ENCODE measurements at regions not wholly inside any gene's neighbourhood (a gene's known extent, or its start where the extent isn't known, plus 50 kb on each side); places are given as distances from the start of the nearest gene placed in this dataset.
"Not testable (repeated sequence)": the region's sequence is repeated elsewhere in the genome, so short reads cannot be mapped to it uniquely, and the experiment has no call there.

GRCh38 chr21:16426936-16427335 is 697.2 kb downstream of the USP25 start:
- no peak for DNase-seq (ENCODE audit: low read depth in 1 of 2, low spot score in 1 of 2)
- no peak for TF ChIP-seq JUND (IDR thresholded peaks at IDR 0.05; ENCODE audit: low read depth)
- in situ Hi-C loops (cut with HindIII; ENCODE audit: low pct_unique_long_range_greater_than_20kb, low sequenced_read_pairs) = no loop called here

GRCh38 chr21:16427587-16428087 is 697.9 kb downstream of the USP25 start:
- in situ Hi-C loops (cut with HindIII; ENCODE audit: low pct_unique_long_range_greater_than_20kb, low sequenced_read_pairs) = no loop called here
- DNase-seq (ENCODE audit: low read depth in 1 of 2, low spot score in 1 of 2) = peak in 1 of 2 experiments; percentile 40
- no peak for TF ChIP-seq JUND (IDR thresholded peaks at IDR 0.05; ENCODE audit: low read depth)

- in situ Hi-C loops (cut with HindIII; ENCODE audit: low pct_unique_long_range_greater_than_20kb, low sequenced_read_pairs) = no loop called here
- no peak for TF ChIP-seq JUND (IDR thresholded peaks at IDR 0.05; ENCODE audit: low read depth)
Observed at GRCh38 chr21:16437586-16437985, 707.8 kb downstream of the USP25 start.

GRCh38 chr21:16438761-16439160 is 709.0 kb downstream of the USP25 start:
- in situ Hi-C loops (cut with HindIII; ENCODE audit: low pct_unique_long_range_greater_than_20kb, low sequenced_read_pairs) = no loop called here
- no peak for DNase-seq (ENCODE audit: low read depth in 1 of 2, low spot score in 1 of 2)
- no peak for TF ChIP-seq JUND (IDR thresholded peaks at IDR 0.05; ENCODE audit: low read depth)

More at GRCh38 chr21:16437586-16437985, 707.8 kb downstream of the USP25 start:
- DNase-seq (ENCODE audit: low read depth in 1 of 2, low spot score in 1 of 2) = no peak

- no peak for TF ChIP-seq JUND (IDR thresholded peaks at IDR 0.05; ENCODE audit: low read depth)
- in situ Hi-C loops (cut with HindIII; ENCODE audit: low pct_unique_long_range_greater_than_20kb, low sequenced_read_pairs) = no loop called here
- DNase-seq (ENCODE audit: low read depth in 1 of 2, low spot score in 1 of 2) = no peak
Observed at GRCh38 chr21:16441789-16442188, 712.0 kb downstream of the USP25 start.

GRCh38 chr21:16454399-16454798 is 724.6 kb downstream of the USP25 start:
- in situ Hi-C loops (cut with HindIII; ENCODE audit: low pct_unique_long_range_greater_than_20kb, low sequenced_read_pairs) = no loop called here
- TF ChIP-seq JUND (IDR thresholded peaks at IDR 0.05; ENCODE audit: low read depth) = no peak
- DNase-seq (ENCODE audit: low read depth in 1 of 2, low spot score in 1 of 2) = peak; percentile 13 to 36

GRCh38 chr21:16455526-16455925 is 725.7 kb downstream of the USP25 start:
- in situ Hi-C loops (cut with HindIII; ENCODE audit: low pct_unique_long_range_greater_than_20kb, low sequenced_read_pairs) = no loop called here
- no peak for TF ChIP-seq JUND (IDR thresholded peaks at IDR 0.05; ENCODE audit: low read depth)
- no peak for DNase-seq (ENCODE audit: low read depth in 1 of 2, low spot score in 1 of 2)

GRCh38 chr21:16455978-16456377 is 726.2 kb downstream of the USP25 start:
- no peak for TF ChIP-seq JUND (IDR thresholded peaks at IDR 0.05; ENCODE audit: low read depth)
- in situ Hi-C loops (cut with HindIII; ENCODE audit: low pct_unique_long_range_greater_than_20kb, low sequenced_read_pairs) = no loop called here
- DNase-seq (ENCODE audit: low read depth in 1 of 2, low spot score in 1 of 2) = no peak

- TF ChIP-seq JUND (IDR thresholded peaks at IDR 0.05; ENCODE audit: low read depth) = no peak
- no peak for DNase-seq (ENCODE audit: low read depth in 1 of 2, low spot score in 1 of 2)
- in situ Hi-C loops (cut with HindIII; ENCODE audit: low pct_unique_long_range_greater_than_20kb, low sequenced_read_pairs) = no loop called here
Observed at GRCh38 chr21:16457498-16457897, 727.7 kb downstream of the USP25 start.

- peak in 1 of 2 experiments; percentile 29 for DNase-seq (ENCODE audit: low read depth in 1 of 2, low spot score in 1 of 2)
- TF ChIP-seq JUND (IDR thresholded peaks at IDR 0.05; ENCODE audit: low read depth) = no peak
- in situ Hi-C loops (cut with HindIII; ENCODE audit: low pct_unique_long_range_greater_than_20kb, low sequenced_read_pairs) = no loop called here
Observed at GRCh38 chr21:16460936-16461335, 731.2 kb downstream of the USP25 start.

- DNase-seq (ENCODE audit: low read depth in 1 of 2, low spot score in 1 of 2); in situ Hi-C loops (cut with HindIII; ENCODE audit: low pct_unique_long_range_greater_than_20kb, low sequenced_read_pairs): not testable (repeated sequence)
Observed at GRCh38 chr21:16464211-16464889, 734.6 kb downstream of the USP25 start.

GRCh38 chr21:16468184-16468583 is 738.4 kb downstream of the USP25 start:
- in situ Hi-C loops (cut with HindIII; ENCODE audit: low pct_unique_long_range_greater_than_20kb, low sequenced_read_pairs) = no loop called here
- no peak for TF ChIP-seq JUND (IDR thresholded peaks at IDR 0.05; ENCODE audit: low read depth)
- DNase-seq (ENCODE audit: low read depth in 1 of 2, low spot score in 1 of 2) = no peak

- DNase-seq (ENCODE audit: low read depth in 1 of 2, low spot score in 1 of 2) = no peak
- in situ Hi-C loops (cut with HindIII; ENCODE audit: low pct_unique_long_range_greater_than_20kb, low sequenced_read_pairs) = no loop called here
- TF ChIP-seq JUND (IDR thresholded peaks at IDR 0.05; ENCODE audit: low read depth) = no peak
Observed at GRCh38 chr21:16473988-16474387, 744.2 kb downstream of the USP25 start.
